Central memory CD8-positive, alpha-beta T cell (primary cell): ENCODE measurements at regions not wholly inside any gene's neighbourhood (a gene's known extent, or its start where the extent isn't known, plus 50 kb on each side); places are given as distances from the start of the nearest gene placed in this dataset.

Experiments used
- ATAC-seq: fragments of 150-1000 bp; cut with Tn5 transposase; replicated peaks from 2 replicates; pipeline ENCODE4 v1.10.0; 2022; ENCODE audit warnings: mild to moderate bottlenecking, moderate FRiP score, moderate number of reproducible peaks; ENCODE audit not compliant: poor library complexity, severe bottlenecking; ENCODE audit errors: extremely low read depth
- DNase-seq, 2 donors: peaks; one replicate each; pipeline ENCODE4 v3.0.0; 2021; ENCODE audit warnings: low spot score in 2 of 2
- H3K27ac Mint-ChIP-seq: one replicate; pipeline ENCODE4 v1.8.0; 2022; ENCODE audit warnings: low read depth, mild to moderate bottlenecking, moderate library complexity, mixed read lengths
- H3K27me3 Mint-ChIP-seq: one replicate; pipeline ENCODE4 v1.8.0; 2022; ENCODE audit warnings: mixed read lengths
- H3K36me3 Mint-ChIP-seq: one replicate; pipeline ENCODE4 v1.8.0; 2022; ENCODE audit warnings: mild to moderate bottlenecking, moderate library complexity, mixed read lengths; ENCODE audit not compliant: insufficient read depth
- H3K4me1 Mint-ChIP-seq: one replicate; pipeline ENCODE4 v1.8.0; 2022; ENCODE audit warnings: mixed read lengths
- H3K4me3 Mint-ChIP-seq: one replicate; pipeline ENCODE4 v1.8.0; 2022; ENCODE audit warnings: mild to moderate bottlenecking, moderate library complexity, mixed read lengths
- H3K9me3 Mint-ChIP-seq: one replicate; pipeline ENCODE4 v1.8.0; 2022; ENCODE audit warnings: mixed read lengths

DNA sequence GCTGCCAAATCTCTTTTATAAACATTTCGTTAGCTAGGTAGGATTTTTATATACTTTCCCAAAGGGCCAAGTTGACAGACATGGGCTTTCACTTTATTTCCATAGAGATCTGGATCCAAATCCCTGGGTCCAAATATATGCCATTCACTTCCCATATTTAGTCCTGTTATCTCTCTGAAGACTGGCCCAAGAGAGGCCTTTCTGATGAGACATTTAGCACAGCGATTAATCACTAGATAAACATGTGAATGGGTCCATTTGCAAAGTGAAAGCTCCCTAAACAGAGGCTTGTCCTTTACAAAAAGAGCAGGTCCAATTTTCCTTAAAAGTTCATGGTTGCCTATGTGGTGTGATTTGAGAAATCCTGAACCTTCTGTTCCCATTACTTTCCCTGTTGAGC is 132.6 kb downstream of the TRMT11 start:
- DNase-seq, result no peak
- Mint-ChIP-seq H3K27ac (no peak overlapping the region), H3K27me3 (no peaks in the 10 kb centered on the region), H3K36me3 (no peaks in the 10 kb centered on the region), H3K4me1 (no peaks in the 10 kb centered on the region), H3K4me3 (no peak overlapping the region), H3K9me3 (no peaks in the 10 kb centered on the region)
- no peak for ATAC-seq

DNA sequence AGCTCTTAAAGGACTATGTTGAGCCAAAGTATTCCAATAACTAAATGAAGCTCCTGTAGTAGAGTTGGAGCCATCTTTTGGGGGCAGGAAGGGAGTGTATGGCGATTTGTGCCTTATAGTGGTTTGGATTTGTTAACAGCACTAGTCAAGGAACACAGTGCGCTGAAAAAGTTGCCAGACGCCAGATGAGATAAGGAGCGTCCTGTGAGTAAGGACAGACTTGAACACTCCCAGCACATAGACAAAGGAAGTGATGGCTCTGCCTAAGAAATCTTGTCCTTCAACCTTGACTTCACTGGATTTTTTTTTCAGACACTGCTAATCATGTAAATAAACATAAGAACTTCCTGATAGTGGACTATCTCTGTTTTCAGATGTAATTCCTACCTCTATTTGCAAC is 136.9 kb downstream of the TRMT11 start:
- Mint-ChIP-seq H3K27ac (no peak overlapping the region), H3K4me3 (no peak overlapping the region), H3K27me3 (no peaks in the 10 kb centered on the region), H3K9me3 (no peaks in the 10 kb centered on the region), H3K36me3 (peaks cover 2% of the 10 kb centered on the region), H3K4me1 (no peaks in the 10 kb centered on the region)
- ATAC-seq, result no peak
- no peak for DNase-seq

DNA sequence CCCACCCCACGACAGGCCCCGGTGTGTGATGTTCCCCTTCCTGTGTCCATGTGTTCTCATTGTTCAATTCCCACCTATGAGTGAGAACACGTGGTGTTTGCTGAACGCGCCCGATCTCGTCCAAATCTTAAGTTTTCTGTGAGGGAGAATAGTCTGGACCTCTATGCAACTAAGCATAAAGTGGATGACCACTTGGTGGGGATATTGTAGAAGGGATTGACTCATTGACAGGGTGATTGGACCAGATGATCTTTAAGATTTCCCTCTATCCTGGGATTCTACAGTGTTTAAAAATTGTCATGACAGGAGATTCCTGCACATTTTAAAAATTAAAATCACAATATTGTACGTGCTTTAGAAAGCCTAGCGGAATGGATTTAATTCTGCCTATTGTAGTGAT is 141.3 kb downstream of the TRMT11 start:
- no peak for ATAC-seq
- Mint-ChIP-seq H3K4me3 (no peak overlapping the region), H3K27ac (no peak overlapping the region), H3K4me1 (no peaks in the 10 kb centered on the region), H3K36me3 (peaks cover 2% of the 10 kb centered on the region), H3K27me3 (no peaks in the 10 kb centered on the region), H3K9me3 (no peaks in the 10 kb centered on the region)
- no peak for DNase-seq

DNA sequence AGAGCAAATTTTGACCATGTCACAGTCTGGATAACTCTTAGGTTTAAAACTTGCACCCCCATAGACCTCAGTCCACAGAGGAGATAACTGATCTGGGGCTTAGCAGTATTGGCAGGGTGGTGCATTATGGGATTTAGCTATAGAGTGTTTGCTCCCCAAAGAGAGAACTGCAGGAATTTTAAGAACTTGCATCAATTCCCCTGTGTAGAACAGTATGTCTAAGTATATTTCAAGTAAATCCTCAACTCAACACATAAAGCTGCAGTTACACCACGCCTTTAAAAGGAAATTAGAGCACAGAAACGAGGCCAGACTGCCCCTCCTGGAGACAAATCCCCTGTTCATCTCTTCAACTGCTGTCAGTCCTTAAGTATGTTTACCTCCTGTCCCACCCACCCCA is 144.9 kb downstream of the TRMT11 start:
- Mint-ChIP-seq H3K27me3 (no peaks in the 10 kb centered on the region), H3K4me3 (no peak overlapping the region), H3K9me3 (peaks cover 11% of the 10 kb centered on the region), H3K36me3 (no peaks in the 10 kb centered on the region), H3K27ac (no peak overlapping the region), H3K4me1 (no peaks in the 10 kb centered on the region)
- DNase-seq (no peak), ATAC-seq (no peak)

DNA sequence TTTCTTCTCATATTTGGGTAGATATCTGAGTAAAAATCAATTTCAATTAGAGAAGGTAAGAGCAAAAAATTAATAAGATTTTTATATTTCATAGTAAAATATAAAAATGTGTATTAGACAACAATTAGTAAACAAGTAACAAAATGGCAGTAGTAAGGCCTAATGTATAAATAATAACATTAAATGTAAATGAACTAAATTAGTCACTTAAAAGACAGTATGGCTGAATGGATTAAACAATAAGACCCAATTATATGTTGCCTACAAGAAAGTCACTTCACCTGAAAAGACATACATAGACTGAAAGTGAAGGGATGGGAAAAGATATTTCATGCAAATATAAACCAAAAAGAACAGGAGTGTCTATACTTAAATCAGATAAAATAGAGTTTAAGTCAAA is 147.6 kb downstream of the TRMT11 start:
- Mint-ChIP-seq H3K9me3 (peaks cover 11% of the 10 kb centered on the region), H3K27ac (no peak overlapping the region), H3K27me3 (no peaks in the 10 kb centered on the region), H3K36me3 (no peaks in the 10 kb centered on the region), H3K4me3 (no peak overlapping the region), H3K4me1 (no peaks in the 10 kb centered on the region)
- no peak for ATAC-seq
- no peak for DNase-seq

DNA sequence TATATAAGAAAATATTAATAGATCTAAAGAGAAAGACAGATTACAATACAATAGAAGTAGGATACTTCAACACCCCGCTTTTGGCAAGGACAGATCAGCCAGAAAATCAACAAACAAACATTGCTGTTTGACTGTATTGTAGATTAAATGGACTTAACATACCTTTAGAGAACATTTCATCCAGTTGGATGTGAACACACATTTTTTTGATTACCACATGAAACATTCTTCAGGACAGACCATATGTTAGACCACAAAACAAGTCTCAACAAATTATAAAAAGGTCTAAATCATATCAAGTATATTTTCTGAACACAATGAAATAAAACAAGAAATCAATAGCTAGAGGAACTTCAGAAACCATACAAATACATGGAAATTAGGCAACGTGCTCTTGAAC is 148.2 kb downstream of the TRMT11 start:
- Mint-ChIP-seq H3K9me3 (peaks cover 11% of the 10 kb centered on the region), H3K27me3 (no peaks in the 10 kb centered on the region), H3K4me3 (no peak overlapping the region), H3K27ac (no peak overlapping the region), H3K4me1 (no peaks in the 10 kb centered on the region), H3K36me3 (no peaks in the 10 kb centered on the region)
- ATAC-seq, result no peak
- DNase-seq, result no peak

DNA sequence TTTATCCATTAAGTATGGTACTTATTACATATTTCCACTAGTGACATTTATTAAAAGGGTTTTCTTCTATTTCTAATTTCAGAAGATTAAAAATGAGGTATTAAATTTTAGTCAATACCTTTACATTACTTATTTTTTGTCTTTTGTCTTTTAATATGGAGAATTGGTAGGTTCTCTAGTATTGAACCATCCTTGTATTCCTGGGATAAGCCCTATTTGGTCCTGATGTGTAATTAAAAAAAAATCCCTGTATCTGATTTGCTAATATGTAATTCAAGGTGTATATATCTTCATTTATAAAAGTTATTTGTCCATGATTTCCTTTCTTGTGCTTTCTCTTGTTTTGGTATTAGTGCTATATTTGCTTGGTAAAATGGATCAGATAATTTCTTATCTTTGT is 153.7 kb downstream of the TRMT11 start:
- Mint-ChIP-seq H3K4me1 (no peaks in the 10 kb centered on the region), H3K9me3 (no peaks in the 10 kb centered on the region), H3K36me3 (no peaks in the 10 kb centered on the region), H3K27me3 (no peaks in the 10 kb centered on the region), H3K4me3 (no peak overlapping the region), H3K27ac (no peak overlapping the region)
- ATAC-seq, result no peak
- no peak for DNase-seq

DNA sequence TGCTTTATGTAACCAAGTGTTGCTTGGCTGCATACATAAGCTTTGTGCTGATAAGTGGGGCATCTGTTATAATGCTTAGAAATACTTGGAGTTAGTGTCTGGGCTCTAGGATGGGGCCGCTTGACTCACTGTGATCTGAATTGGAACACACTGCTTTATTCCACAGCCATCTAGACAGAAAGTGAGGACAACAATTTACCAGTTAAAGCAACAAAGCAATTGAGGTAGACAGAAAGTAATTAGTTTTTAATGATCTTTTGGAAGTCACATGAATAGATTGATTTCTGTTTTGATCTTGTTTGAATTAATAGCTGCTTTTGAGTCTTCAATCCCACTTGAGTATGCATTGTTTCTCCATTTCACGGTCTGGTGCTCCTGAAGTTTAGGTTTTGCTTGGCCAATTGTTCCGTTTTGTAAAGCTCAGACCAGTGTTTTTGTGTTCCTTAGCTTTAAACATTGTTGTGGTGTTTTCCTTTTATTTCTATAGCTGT is 157.5 kb downstream of the TRMT11 start:
- no peak overlapping the region for H3K4me3 Mint-ChIP-seq
- no peak for DNase-seq
- no peaks in the 10 kb centered on the region for H3K36me3 Mint-ChIP-seq
- no peak overlapping the region for H3K27ac Mint-ChIP-seq
- no peak for ATAC-seq
- H3K4me1 Mint-ChIP-seq, result no peaks in the 10 kb centered on the region
- no peaks in the 10 kb centered on the region for H3K27me3 Mint-ChIP-seq
- no peaks in the 10 kb centered on the region for H3K9me3 Mint-ChIP-seq

DNA sequence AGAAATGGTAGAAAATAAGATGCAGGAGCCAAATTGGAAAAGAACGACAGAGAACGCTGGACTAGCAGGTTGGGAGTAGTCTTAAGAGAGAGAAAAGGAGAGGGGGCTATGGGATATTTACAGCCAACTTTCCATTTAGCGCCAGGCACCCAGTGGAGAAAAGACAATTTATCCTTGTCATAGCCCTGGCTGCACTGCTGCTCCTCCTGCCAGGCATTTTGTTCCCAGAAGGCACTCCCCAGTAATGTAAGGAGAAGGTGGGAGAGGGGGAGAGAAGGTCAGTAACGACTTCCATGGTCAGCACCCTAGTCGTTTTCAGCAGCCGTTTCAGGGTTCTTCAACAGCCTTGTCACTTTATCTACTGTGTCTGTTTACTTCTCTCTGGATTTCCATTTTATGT is 159.0 kb downstream of the TRMT11 start:
- no peak overlapping the region for H3K4me3 Mint-ChIP-seq
- ATAC-seq (no peak), DNase-seq (no peak)
- H3K9me3 Mint-ChIP-seq, result no peaks in the 10 kb centered on the region
- no peak overlapping the region for H3K27ac Mint-ChIP-seq
- no peaks in the 10 kb centered on the region for H3K27me3 Mint-ChIP-seq
- no peaks in the 10 kb centered on the region for H3K4me1 Mint-ChIP-seq
- H3K36me3 Mint-ChIP-seq, result no peaks in the 10 kb centered on the region

DNA sequence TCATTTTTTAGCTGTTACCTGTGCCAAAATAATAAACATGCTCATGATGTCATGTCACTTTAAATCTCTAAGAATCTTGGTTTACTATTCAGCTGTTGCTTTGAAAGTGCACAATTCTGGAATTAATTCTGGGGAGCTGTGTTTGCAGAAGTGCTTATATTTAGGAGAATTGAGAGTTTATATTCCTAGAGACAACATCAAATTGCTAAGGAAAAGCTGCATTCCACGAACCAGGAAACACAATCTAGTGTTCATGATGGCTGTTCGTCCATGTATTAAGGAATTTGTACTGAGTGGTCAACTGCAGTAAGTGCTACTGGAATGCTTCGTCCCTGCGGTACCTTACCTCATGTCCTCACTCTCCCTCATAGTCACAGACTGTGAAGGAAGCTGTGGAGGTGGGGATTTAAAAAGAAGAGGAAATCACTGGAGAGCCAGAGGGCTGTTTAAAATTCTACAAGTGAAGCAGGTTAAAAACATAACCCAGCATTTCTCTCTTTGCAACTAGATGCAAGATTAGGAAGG is 161.0 kb downstream of the TRMT11 start:
- Mint-ChIP-seq H3K9me3 (no peaks in the 10 kb centered on the region), H3K36me3 (no peaks in the 10 kb centered on the region), H3K27me3 (no peaks in the 10 kb centered on the region), H3K4me3 (no peak overlapping the region), H3K27ac (no peak overlapping the region), H3K4me1 (no peaks in the 10 kb centered on the region)
- DNase-seq, result no peak
- no peak for ATAC-seq

DNA sequence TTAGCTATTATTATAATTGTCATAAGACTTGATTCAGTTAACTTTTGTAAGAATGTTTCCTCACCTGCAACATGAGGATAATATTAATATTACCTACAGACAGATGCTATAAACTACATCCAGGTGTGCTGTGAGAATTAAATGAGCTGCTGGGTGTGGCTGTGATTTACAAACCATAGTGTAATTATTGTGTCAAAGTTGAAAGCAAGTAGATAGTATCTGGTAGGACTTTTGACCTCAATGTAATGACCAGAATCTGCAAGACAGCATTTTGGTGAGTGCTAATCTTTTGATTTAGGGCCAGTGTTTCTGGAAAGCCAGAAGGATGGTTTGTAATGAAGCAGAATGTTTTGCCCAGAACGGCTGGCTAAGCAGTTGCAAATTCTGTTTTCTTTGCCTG is 162.5 kb downstream of the TRMT11 start:
- Mint-ChIP-seq H3K36me3 (no peaks in the 10 kb centered on the region), H3K27me3 (no peaks in the 10 kb centered on the region), H3K9me3 (no peaks in the 10 kb centered on the region), H3K4me1 (no peaks in the 10 kb centered on the region), H3K27ac (no peak overlapping the region), H3K4me3 (no peak overlapping the region)
- DNase-seq (no peak), ATAC-seq (no peak)

DNA sequence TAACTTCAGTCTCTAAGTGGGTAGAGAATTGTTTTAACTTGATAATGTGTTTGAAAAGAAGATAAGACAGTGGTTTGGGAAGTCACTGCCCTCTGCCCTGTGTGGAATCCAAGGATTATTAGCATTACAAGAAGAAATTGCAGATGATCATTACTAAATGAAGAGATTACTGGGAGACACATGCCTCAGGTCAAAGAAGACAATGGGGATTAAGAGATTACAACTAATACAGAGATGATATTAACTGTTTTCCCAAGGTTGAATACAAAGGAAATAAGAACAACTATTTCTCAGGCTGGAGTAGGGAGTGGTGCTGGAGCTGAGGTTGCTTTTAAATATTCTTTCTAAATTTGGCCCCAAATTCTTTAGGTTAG is 166.0 kb downstream of the TRMT11 start:
- H3K36me3 Mint-ChIP-seq, result no peaks in the 10 kb centered on the region
- DNase-seq (no peak), ATAC-seq (no peak)
- H3K27me3 Mint-ChIP-seq, result no peaks in the 10 kb centered on the region
- H3K4me1 Mint-ChIP-seq, result no peaks in the 10 kb centered on the region
- no peak overlapping the region for H3K27ac Mint-ChIP-seq
- H3K4me3 Mint-ChIP-seq, result no peak overlapping the region
- H3K9me3 Mint-ChIP-seq, result no peaks in the 10 kb centered on the region

DNA sequence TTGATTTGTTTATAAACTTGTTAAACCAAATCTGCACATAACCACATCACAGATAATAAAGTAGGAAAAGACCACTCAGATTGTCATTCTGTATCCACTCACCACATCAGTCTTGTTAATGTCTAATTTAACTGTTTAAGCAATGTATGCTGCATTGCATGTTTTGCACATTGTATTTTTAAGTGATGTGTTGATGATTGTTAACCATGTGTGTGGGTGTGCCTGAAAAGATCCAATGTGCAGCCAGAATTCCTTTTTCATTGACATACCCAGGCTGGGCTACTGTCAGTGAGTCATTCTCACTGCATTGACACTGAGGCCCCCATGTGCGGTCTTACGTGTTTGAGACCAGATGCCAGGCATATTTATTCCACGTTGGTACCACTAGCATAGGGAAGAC is 167.3 kb downstream of the TRMT11 start:
- Mint-ChIP-seq H3K27ac (no peak overlapping the region), H3K4me1 (no peaks in the 10 kb centered on the region), H3K36me3 (no peaks in the 10 kb centered on the region), H3K4me3 (no peak overlapping the region), H3K27me3 (no peaks in the 10 kb centered on the region), H3K9me3 (no peaks in the 10 kb centered on the region)
- no peak for ATAC-seq
- DNase-seq, result no peak

DNA sequence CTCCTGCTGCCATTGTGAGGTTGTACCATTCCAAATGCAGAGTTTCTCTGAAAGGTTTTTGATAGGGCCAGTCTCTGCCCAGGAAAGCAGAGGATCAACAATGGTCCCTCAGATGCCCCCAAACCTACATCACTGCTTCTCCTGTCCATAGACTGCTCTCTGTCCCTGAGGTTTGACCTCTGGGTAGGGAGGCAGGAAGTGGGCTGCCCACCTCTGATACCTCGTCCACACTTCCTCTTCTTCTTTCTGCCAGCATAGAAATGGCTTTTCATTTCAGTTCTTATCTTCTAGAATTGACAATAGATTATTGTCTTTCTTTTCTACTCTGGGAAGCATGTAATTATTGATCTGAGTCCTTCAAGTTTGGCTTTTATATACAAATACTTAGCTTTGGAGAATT is 170.6 kb downstream of the TRMT11 start:
- Mint-ChIP-seq H3K27me3 (no peaks in the 10 kb centered on the region), H3K4me1 (no peaks in the 10 kb centered on the region), H3K27ac (no peak overlapping the region), H3K36me3 (no peaks in the 10 kb centered on the region), H3K4me3 (no peak overlapping the region), H3K9me3 (no peaks in the 10 kb centered on the region)
- no peak for ATAC-seq
- DNase-seq, result no peak
